SK-N-DZ (cell line): ENCODE measurements at regions not wholly inside any gene's neighbourhood (a gene's known extent, or its start where the extent isn't known, plus 50 kb on each side); places are given as distances from the start of the nearest gene placed in this dataset.

ENCODE experiments used
- DNase-seq: peaks from one replicate; pipeline ENCODE4 v3.0.0-alpha.2; 2015; ENCODE audit warnings: low spot score

DNA sequence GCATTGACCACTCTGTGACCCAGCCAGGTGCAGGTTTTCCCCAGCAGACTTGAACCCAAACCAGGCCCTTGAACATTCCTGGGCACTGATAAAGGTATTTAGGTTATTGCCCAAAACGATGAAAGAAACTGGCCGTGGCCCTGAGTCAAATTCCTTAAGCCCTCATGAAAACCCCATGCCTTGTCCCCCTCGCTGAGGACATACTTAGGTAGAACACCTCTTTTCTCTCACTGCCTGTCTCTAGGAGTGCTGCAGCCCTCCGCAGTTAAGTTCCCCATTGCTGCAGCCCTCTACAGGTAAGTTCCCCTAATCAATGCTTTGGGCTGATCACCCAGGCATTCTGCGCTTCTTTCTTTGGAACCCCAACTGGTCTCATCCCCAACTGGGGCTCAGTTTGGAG is 961.6 kb downstream of the TBC1D22A start:
- no peak for DNase-seq

GRCh38 chr22:47718337-47718736 is 955.9 kb downstream of the TBC1D22A start:
- DNase-seq = no peak

GRCh38 chr22:47716890-47717615 is 954.6 kb downstream of the TBC1D22A start:
- no peak for DNase-seq

DNA sequence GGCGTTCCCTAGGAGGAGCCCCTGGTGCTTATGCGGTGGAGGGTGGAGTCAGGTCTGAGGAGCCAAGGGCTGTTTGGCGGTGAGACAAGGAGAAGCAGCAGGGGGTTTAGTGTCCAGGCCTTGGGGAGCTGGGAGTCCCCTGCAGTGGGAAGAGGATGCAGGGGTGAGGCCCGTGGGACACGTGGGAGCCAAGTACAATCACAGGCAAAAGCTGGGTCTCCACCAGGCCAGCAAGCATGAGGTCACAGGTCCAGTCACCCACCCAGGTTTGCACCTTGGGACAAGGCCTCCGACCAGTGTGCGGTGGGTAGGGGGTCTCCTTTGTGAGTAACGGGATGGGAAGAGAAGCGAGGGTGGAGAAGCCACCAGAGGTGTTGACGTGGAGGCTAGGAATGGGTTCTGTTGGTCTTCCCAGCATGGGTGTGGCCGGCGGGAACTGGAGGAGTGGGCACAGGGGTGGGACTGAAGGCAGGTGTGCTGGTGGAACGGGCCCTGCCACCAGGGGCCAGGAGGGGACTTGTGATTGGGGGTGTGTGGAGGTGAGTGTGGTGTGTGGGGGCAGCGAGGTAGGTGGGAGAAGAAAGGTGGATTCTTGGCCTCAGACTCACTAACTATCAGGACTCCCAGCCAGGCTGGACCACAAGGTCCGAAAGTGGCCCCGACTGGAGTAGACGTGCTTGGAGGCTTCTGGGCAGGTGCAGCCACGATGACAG is 953.6 kb downstream of the TBC1D22A start:
- DNase-seq = no peak

- no peak for DNase-seq
Measured at GRCh38 chr22:47713941-47714340, 951.5 kb downstream of the TBC1D22A start.

DNA sequence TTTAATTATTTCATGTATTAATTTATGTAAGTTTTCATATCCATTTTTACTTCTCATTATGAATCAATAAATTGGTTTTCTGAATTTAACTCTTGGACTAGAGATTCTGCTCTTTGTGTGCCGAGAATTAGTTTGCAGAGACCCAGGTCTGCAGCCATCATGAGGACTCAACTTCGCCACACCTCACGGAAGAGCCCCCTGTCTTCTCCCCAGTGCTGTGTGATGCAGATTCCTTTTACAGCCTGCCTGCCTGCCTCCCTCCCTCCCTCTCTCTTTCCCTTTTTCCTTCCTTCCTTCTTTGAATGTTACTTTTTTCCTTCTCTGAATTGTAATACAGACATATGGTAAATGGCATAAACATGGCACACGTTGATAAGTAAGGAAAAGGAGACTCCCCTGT is 947.7 kb downstream of the TBC1D22A start:
- no peak for DNase-seq

GRCh38 chr22:47705350-47705749 is 942.9 kb downstream of the TBC1D22A start:
- DNase-seq = no peak

- DNase-seq = no peak
Measured at GRCh38 chr22:47698906-47699305, 936.5 kb downstream of the TBC1D22A start.

- no peak for DNase-seq
Measured at GRCh38 chr22:47697861-47698260, 935.4 kb downstream of the TBC1D22A start.

DNA sequence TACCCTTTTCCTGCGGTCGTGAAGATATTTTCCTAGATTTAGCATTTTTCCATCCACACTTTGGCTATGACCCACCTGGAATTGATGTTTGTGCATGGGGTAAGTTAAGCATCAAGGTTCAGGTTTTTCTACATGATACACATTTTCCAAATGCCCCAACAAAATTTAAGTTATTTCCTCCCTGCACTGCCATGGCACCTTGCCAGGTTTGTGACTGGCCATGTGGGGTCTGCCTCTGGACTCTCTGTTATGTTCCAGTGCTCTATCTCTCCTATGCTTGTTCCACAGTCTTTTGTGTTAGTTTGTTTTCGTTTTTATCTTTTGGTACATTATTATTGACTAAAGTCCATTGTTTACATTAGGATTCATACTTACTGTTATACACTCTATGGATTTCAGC is 934.3 kb downstream of the TBC1D22A start:
- DNase-seq = no peak

- no peak for DNase-seq
Measured at GRCh38 chr22:47695176-47695575, 932.7 kb downstream of the TBC1D22A start.

DNA sequence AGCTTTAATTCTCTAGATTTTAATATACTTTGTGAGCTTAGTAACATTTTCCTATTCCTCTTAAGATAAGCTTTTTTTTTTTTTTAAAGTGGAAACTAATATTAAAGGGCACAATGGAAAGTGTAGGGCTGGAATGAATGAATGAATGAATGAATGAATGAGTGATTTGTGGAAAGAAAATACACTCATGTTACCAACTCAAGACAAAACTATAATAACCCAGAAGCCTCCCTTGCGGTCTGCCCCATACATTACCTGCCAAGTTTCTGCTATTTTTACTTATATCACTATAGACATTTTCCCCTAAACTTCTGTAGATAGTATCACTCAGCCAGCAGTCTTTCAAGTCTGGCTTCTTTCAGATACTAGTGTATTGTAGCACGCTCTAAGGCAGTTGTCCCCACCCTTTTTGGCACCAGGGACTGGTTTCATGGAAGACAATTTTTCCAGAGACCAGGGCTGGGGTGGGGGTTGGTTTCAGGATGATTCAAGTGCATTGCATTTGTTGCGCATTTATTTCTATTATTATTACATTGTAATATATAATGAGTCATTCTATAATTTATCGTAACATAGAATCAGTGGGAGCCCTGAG is 932.2 kb downstream of the TBC1D22A start:
- no peak for DNase-seq

DNA sequence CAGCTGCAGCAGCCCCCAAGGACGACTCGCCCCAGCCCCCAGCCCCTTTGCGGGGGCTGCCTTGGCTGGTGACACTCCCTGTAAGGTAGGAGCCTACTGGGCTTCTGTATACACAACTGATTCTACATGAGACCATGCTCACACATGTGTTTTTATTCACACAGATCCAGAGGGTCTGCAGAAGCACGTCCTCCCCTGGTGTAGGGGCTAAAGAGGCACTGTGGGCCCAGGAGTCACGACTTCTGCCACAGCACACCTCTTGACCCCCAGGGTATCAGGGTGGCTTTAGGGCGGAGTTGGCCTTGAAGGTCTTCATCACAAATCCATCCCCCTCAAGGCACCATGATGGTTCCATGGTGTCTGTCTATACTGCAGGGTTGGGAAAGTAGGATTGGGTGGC is 931.2 kb downstream of the TBC1D22A start:
- no peak for DNase-seq

GRCh38 chr22:47692811-47693210 is 930.4 kb downstream of the TBC1D22A start:
- DNase-seq = no peak

- DNase-seq = no peak
Measured at GRCh38 chr22:47691152-47691895, 928.9 kb downstream of the TBC1D22A start.

DNA sequence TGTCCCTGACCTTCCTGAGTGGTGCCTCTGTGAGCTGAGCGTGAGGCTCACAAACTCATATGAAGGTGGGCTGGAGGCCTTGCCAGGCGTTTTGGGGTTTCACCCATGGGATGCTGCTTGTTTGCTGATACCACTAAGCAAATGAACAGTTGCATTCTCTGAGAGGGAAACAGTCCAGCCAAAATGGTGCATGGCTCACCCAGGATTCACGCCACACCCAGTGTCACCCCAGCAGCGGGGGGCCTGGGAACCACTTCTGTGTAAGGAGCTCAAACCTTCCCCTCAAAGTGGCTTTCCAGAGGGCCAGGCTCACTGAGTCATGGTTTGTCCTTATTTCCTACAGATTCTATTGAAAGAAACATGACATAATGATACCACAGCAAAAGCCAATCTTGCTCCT is 928.1 kb downstream of the TBC1D22A start:
- DNase-seq = no peak

DNA sequence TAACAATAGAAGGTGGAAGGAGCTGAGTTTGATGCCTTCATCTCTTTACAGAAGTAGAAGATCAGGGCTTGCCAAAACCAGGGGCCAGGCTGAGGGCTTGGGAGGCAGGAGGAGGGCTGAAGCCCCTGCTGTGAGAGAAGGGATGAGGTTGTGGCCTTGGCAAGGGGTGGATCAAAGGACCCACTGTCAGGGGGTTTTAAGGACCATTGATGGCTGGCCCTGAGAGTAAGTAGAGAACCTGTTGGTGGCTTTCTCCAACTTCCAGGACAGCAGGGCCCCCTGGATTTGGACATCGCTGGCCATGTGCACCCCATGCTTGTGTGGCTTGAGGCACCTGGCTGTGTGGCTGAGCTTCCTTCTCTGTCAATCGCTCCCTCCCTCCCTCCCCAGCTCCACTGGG is 927.7 kb downstream of the TBC1D22A start:
- no peak for DNase-seq

DNA sequence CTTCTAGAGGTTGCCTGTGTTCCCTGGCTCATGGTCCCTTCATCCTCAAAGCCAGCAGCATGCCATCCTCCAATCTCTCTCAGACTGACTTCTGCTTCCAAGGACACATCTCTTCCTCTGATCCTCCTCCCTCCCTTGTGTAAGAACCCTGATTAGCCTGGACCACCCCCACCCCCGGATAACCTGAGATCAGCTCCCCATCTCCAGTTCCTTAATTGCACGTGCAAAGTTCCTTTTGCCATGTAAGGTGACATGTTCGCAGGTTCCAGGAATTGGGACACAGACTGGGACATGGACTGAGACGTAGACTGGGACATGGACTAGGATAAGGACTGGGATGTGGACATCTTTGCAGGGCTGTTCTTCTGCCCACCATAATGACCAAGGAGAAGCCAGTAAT is 925.3 kb downstream of the TBC1D22A start:
- no peak for DNase-seq

- DNase-seq = no peak
Measured at GRCh38 chr22:47687346-47687655, 924.9 kb downstream of the TBC1D22A start.

DNA sequence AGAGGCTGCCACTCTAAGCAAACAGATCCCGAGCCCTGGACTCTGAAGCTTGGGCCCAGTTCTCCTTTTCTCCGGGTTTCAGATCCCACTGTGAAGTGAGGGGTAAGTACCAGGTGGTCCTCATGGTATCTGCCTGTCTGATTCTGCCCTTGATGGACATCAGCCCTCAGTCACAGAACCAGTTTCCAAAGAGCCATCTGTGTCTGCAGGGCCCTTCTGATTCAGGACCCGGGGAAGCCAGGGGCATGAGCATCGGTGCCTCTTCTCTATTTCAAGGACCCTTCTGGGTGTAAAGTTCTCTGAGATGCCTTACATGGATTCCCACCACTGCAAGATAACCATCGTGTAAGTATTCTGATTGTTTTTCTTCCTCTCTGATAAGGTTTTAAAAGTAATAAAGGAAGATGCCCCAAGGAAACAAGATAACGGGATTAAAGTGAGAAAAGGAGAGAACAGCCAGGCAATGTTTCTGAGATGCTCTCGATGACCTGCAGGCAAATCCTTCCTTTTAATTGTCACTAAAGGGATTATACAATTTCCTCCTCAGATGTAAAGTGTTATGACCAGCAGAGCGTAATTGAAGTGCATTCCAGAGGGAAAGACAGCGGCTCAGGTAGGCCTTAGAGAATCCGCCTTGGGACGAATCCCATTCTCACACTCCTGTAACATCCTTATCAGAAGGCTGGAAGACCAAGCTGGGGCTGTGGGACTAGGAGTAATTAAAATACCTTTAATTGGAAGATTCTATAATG is 924.3 kb downstream of the TBC1D22A start:
- no peak for DNase-seq

- DNase-seq = no peak
Measured at GRCh38 chr22:47681411-47682165, 919.1 kb downstream of the TBC1D22A start.
